NT2/D1 (cell line): ENCODE measurements at regions not wholly inside any gene's neighbourhood (a gene's known extent, or its start where the extent isn't known, plus 50 kb on each side); places are given as distances from the start of the nearest gene placed in this dataset.

Source experiments
- SUZ12 ChIP-seq: IDR thresholded peaks from 2 replicates; pipeline ENCODE4 v1.6.1; 2011; ENCODE audit not compliant: insufficient read length, insufficient read depth; ENCODE audit errors: extremely low read depth
- ZNF274 ChIP-seq: IDR thresholded peaks from 2 replicates; pipeline ENCODE4 v1.6.1; 2011; ENCODE audit warnings: mild to moderate bottlenecking, low read depth, low read length

DNA sequence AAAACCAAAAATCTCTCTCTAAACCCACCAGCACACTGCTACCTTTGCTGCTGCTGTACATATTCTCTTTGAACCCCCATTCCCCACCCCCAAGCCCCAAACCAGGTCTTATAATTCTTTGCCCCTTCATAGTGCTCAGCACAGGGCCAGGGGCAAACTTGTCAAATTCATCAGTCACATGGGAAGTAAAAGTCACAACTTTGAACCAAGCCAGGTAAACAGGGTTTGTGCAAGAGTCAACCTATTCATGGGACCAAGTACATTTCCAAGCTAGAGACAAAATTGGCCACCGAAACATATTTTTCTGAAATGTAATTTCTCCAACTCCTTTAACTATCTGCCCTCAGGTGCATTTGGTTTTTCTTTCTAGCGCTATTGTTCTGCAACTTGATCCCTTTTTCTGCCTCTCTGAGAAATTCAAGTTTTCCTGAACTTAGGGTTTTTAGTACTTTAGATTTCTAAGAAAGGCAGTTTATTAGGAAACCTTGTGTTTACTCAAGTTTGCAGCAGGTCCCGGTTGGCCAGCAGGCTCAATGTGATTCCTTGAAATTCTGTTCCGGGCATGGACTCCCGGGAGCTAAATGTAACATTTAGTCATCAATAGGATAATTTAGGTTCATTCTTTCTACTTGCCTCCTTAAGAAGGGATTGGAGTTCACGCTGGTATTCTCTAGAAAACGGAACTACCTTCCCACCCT lies 230.5 kb downstream of the EFCAB11 start:
- TF ChIP-seq ZNF274 (no peak), SUZ12 (no peak)
